ENCODE measurements at regions not wholly inside any gene's neighbourhood (a gene's known extent, or its start where the extent isn't known, plus 50 kb on each side); places are given as distances from the start of the nearest gene placed in this dataset.

DNA sequence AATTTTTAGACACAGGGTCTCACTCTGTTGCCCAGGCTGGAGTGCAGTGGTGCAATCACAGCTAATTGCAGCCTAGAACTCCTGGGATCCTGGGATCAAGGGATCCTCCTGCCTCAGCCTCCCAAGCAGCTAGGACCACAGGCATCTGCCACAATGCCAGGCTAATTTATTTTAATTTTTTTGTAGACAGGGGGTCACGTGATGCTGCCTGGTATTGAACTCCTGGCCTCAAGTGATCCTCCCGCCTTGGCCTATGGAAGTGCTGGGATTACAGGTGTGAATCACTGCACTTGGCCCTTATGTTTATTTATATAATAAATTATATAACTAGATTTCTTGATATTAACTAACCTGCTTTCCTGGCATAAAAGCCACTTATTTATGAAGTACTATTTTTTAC lies 1081.7 kb upstream of the FANCL start:
- TF ChIP-seq, protein P1, sequence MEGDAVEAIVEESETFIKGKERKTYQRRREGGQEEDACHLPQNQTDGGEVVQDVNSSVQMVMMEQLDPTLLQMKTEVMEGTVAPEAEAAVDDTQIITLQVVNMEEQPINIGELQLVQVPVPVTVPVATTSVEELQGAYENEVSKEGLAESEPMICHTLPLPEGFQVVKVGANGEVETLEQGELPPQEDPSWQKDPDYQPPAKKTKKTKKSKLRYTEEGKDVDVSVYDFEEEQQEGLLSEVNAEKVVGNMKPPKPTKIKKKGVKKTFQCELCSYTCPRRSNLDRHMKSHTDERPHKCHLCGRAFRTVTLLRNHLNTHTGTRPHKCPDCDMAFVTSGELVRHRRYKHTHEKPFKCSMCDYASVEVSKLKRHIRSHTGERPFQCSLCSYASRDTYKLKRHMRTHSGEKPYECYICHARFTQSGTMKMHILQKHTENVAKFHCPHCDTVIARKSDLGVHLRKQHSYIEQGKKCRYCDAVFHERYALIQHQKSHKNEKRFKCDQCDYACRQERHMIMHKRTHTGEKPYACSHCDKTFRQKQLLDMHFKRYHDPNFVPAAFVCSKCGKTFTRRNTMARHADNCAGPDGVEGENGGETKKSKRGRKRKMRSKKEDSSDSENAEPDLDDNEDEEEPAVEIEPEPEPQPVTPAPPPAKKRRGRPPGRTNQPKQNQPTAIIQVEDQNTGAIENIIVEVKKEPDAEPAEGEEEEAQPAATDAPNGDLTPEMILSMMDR (IDR thresholded peaks at IDR 0.05; ENCODE audit: low read depth, low read length) = no peak
- Histone ChIP-seq H3K27me3 (ENCODE audit: insufficient read depth, low read depth, severe bottlenecking) (no peaks in the 10 kb centered on the region), H3K36me3 (no peaks in the 10 kb centered on the region), H3K9me3 (ENCODE audit: severe bottlenecking) (peaks cover 4% of the 10 kb centered on the region), H3K4me3 (ENCODE audit: low read depth, low read length) (no peak overlapping the region), H3K27ac (no peak overlapping the region)
- no peak for DNase-seq

DNA sequence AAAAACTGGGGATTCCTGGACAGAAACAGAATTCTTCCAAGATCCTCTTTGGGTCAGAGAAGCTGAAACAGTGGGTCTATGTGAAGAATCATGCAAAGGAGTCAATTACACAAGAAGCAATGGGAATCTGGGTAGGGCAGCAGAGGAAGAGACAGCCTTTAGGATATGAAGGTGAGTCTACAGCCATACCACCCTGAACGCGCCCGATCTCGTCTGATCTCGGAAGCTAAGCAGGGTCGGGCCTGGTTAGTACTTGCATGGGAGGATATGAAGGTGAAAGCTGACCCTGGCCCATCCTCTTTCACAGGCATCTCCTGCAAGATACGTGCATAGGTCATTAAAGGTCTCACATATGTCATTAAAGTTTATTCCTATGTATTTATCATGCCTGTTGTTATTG lies 1080.9 kb upstream of the FANCL start:
- Histone ChIP-seq H3K4me3 (ENCODE audit: low read depth, low read length) (no peak overlapping the region), H3K27me3 (ENCODE audit: insufficient read depth, low read depth, severe bottlenecking) (no peaks in the 10 kb centered on the region), H3K27ac (no peak overlapping the region), H3K36me3 (no peaks in the 10 kb centered on the region), H3K9me3 (ENCODE audit: severe bottlenecking) (peaks cover 4% of the 10 kb centered on the region)
- TF ChIP-seq, protein P1 (IDR thresholded peaks at IDR 0.05; ENCODE audit: low read depth, low read length) = no peak
- no peak for DNase-seq

DNA sequence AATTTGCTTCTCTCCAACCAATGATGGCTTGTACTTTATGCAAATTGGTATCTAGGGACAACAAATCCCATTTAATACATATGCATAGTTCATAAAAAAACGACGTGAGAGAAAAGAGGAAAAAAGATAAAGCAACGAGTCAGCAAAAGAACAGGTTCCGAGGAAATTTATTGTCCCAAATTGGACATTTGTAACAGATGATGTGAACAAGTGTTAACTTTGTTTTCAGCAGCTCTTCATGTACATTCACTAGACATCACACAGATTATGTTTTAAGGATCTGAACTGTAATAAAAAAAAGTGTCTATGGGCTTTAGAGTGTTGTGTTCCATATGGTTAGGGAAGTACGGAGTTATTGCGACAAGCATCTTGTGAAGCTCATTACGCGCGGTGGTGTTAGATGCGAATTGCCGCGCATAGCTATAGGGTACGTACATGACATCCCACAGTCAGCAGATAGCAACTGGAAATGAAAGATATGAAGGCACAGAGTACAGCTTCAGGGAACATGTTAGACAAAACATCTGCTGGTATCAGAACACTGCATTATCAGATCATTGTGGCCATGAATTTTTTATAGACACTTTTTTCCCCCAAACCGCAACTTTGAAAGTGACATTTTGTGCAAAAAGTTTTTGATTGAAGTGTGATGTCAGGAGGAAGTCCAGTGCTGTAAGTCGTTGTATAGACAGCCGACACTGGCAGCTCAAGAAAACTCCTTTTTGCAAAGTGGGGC lies 1073.1 kb upstream of the FANCL start:
- DNase-seq = no peak
- Histone ChIP-seq H3K4me3 (ENCODE audit: low read depth, low read length) (no peak overlapping the region), H3K9me3 (ENCODE audit: severe bottlenecking) (no peaks in the 10 kb centered on the region), H3K27me3 (ENCODE audit: insufficient read depth, low read depth, severe bottlenecking) (no peaks in the 10 kb centered on the region), H3K36me3 (no peaks in the 10 kb centered on the region), H3K27ac (no peak overlapping the region)
- TF ChIP-seq, protein P1 (IDR thresholded peaks at IDR 0.05; ENCODE audit: low read depth, low read length) = no peak

DNA sequence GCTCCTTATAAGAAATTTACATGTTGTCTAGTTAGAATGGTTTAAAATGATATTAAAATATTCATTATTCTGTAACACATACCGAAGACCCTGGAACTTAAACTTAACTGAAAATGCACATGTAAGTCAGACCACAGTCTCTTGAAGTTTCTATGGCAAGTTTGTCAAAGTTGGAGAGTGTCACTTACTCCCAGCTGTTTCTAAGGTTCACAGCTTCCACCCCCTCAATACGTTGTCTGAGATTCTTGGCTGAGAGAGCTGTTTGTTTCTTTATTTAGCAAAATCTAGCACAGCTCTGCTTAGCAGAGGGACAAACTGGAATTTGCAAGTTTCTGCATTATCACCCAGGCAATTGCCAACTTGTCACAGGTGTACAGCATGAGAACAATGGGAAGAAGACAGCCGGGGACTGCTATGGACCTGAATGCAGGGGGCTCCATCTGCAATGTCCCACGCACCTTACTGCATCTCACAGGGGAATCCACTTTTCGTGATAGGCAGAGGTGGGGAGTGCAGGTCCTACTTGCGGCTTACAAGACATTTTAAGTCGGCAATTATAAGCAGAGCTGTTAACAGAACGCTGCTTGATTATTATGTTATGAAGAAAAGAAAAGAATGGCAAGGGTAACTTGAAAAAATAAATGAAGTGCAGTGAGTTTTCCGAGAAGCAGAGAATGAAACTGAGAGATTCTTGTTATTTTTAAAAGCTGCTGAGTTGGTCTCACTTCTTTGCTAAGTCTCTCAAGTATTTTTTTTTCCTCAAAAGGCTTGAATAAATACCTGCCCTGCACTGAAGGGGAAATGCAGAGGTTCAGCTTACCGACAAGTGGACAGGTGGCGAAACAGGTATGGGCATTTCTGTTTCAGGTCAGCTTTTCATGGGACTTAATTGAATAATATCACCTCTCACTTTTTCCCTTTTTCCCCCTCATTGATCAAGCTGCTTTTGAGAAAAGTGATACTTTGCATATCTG lies 1072.1 kb upstream of the FANCL start:
- DNase-seq = no peak
- H3K36me3 ChIP-seq = no peaks in the 10 kb centered on the region
- no peaks in the 10 kb centered on the region for H3K9me3 ChIP-seq (ENCODE audit: severe bottlenecking)
- H3K27me3 ChIP-seq (ENCODE audit: insufficient read depth, low read depth, severe bottlenecking) = no peaks in the 10 kb centered on the region
- H3K4me3 ChIP-seq (ENCODE audit: low read depth, low read length) = no peak overlapping the region
- TF ChIP-seq, protein P1 (IDR thresholded peaks at IDR 0.05; ENCODE audit: low read depth, low read length) = no peak
- no peak overlapping the region for H3K27ac ChIP-seq

DNA sequence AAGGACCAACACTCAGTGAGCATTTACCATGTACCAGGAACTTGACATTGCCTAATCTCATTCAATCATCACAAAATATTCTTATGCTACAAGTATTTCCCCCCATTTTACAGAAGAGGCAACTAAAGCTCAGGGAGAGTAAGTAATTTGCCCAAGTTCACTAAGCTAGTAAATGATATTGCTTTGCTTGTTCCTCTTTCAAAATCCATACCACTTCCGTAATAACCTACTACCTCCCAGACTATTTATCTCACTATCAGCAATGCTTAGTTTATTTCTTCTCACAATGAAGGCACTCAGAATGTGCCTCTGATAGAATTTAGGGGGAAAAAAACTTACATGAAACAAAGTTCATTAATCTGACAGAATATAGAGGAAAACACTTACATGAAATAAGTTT lies 1070.9 kb upstream of the FANCL start:
- no peaks in the 10 kb centered on the region for H3K36me3 ChIP-seq
- H3K27me3 ChIP-seq (ENCODE audit: insufficient read depth, low read depth, severe bottlenecking) = no peaks in the 10 kb centered on the region
- no peak for DNase-seq
- no peaks in the 10 kb centered on the region for H3K9me3 ChIP-seq (ENCODE audit: severe bottlenecking)
- H3K4me3 ChIP-seq (ENCODE audit: low read depth, low read length) = no peak overlapping the region
- TF ChIP-seq, protein P1 (IDR thresholded peaks at IDR 0.05; ENCODE audit: low read depth, low read length) = no peak
- no peak overlapping the region for H3K27ac ChIP-seq

Data from WERI-Rb-1 (cell line).